Activated naive CD4-positive, alpha-beta T cell treated with anti-CD3 and anti-CD28 coated beads for 36 hours (primary cell): ENCODE measurements at regions not wholly inside any gene's neighbourhood (a gene's known extent, or its start where the extent isn't known, plus 50 kb on each side); places are given as distances from the start of the nearest gene placed in this dataset.

ENCODE experiments used
- CTCF ChIA-PET: fragments of 350-600 bp; sonication (Branson Sonifier 250); formaldehyde crosslinking; loops from one replicate; lab custom pipeline; 2021; ENCODE audit warnings: antibody characterized with exemption; lab: Charles Lee
- DNase-seq: peaks from one replicate; pipeline ENCODE4 v3.0.0-alpha.2; 2020
- H3K27ac Mint-ChIP-seq: one replicate; pipeline ENCODE4 v1.8.0; 2021; ENCODE audit warnings: mild to moderate bottlenecking, mixed read lengths
- H3K27me3 Mint-ChIP-seq: one replicate; pipeline ENCODE4 v1.8.0; 2021; ENCODE audit warnings: low read depth, mixed read lengths
- H3K36me3 Mint-ChIP-seq: one replicate; pipeline ENCODE4 v1.8.0; 2021; ENCODE audit warnings: low read depth, mixed read lengths
- H3K4me1 Mint-ChIP-seq: one replicate; pipeline ENCODE4 v1.8.0; 2021; ENCODE audit warnings: low read depth, mixed read lengths
- H3K4me3 Mint-ChIP-seq: one replicate; pipeline ENCODE4 v1.8.0; 2021; ENCODE audit warnings: mild to moderate bottlenecking, moderate library complexity, mixed read lengths
- H3K9me3 Mint-ChIP-seq: one replicate; pipeline ENCODE4 v1.8.0; 2021; ENCODE audit warnings: mixed read lengths
- intact Hi-C: fragments of 100-400 bp; cut with micrococcal nuclease; formaldehyde crosslinking; loops from one replicate; pipeline ENCODE4 v1.15.1; 2023

DNA sequence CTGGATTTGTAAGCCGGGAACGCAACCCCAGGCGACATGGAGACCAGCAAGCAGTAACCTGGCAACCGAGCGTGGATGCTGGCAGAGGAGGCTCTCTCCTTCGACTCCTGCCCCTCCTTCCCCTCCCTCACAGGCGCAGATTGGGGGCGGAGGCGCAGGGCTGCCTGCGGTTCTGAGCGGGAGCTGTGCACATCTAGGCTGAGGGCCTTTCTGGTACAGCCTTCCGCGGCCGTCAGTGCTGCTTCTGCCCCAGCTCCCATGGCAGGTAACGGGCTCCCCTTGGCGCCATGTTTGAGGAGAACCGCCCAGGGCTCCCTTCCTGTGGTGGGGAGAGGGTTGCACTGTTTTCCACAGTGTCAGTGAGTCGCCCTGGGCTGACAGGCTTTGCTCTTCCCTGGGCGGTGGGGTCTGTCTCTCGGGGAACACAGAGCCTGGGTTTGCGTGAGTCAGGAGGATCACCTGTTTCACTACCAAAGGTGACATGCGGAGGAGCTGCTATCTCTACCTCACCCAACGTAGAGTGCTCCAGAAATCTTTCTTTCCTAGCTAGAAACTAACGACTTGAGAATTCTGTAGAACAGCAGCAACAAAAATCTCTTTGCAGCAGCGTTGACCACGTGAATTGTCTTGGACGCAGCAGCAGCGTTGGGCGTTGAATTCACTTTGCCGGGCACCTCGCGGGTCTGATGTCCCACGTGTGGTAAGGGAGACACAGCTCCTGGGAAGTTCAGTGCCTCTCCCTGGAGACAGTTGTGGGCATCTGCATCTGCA, 154.8 kb upstream of the COBL start:
- peak; percentile 5 for DNase-seq

DNA sequence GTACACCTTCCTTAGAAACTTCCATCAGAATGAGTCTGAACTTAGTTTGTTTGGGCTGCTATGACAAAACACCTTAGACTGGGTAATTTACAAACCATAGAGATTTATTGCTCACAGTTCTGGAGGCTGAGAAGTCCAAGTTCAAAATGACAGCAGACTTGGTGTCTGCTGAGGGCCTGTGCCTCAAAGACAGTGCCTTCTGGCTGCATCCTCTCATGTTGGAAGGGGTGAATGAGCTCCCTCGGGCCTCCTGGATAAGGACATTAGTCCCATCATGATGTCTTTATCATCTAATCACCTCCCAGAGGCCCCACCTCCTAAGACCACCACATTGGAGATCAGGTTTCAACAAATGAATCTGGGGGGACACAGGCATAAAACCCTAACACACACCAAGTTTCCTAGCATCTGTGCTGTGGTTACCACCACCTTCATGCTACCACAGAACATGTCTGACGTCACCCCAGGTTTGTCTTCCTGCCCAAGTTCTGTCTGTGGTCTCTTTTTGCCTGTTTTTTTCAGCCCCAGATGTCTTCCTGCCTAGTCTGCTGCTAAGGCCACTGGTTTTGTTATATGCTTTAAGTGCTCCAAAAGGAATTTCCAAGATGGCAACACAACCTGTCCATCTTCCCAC, 150.9 kb upstream of the COBL start:
- intact Hi-C loops, result no loop called here
- Mint-ChIP-seq H3K36me3 (no peaks in the 10 kb centered on the region), H3K4me1 (peaks cover 9% of the 10 kb centered on the region), H3K27ac (no peak overlapping the region), H3K4me3 (no peak overlapping the region), H3K27me3 (peaks cover 7% of the 10 kb centered on the region), H3K9me3 (no peaks in the 10 kb centered on the region)
- peak; percentile 18 for DNase-seq
- CTCF ChIA-PET, result no interaction called here

More for the DNA sequence above, 154.8 kb upstream of the COBL start:
- Mint-ChIP-seq H3K36me3 (no peaks in the 10 kb centered on the region), H3K27ac (no peak overlapping the region), H3K4me3 (no peak overlapping the region), H3K9me3 (no peaks in the 10 kb centered on the region), H3K27me3 (peaks cover 13% of the 10 kb centered on the region), H3K4me1 (peaks cover 9% of the 10 kb centered on the region)
- intact Hi-C loops, result no loop called here
- CTCF ChIA-PET, result interaction anchor here (0.6 kb wide), 1 partner anchor 107 kb away, joined by 3 read pairs; no protein-coding TSS in a partner anchor

DNA sequence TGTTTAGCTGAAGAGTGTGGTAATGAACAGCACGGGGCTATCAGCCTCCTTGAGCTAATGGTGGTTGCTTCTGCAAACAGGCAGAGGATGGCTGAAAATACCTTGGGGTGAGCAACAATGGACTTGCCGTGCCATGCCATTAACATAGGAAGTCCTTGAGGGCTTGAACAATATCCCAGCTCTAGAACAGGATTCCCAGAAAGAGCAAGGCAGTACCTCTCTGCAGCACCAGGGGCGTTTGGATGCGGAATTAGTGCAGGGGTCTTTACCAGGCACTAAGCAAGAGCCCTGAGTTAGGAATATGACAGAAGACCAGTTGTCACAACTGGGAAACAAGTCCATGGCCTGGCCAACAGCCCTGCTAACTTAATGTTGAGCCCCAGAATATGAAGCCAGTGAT, 143.2 kb upstream of the COBL start:
- Mint-ChIP-seq H3K27me3 (peaks cover 2% of the 10 kb centered on the region), H3K27ac (no peak overlapping the region), H3K36me3 (no peaks in the 10 kb centered on the region), H3K4me3 (no peak overlapping the region), H3K4me1 (no peaks in the 10 kb centered on the region), H3K9me3 (no peaks in the 10 kb centered on the region)
- intact Hi-C loops, result no loop called here
- CTCF ChIA-PET, result interaction anchor here (0.7 kb wide), 1 partner anchor 1539 kb away, joined by 3 read pairs; no protein-coding TSS in a partner anchor
- no peak for DNase-seq

DNA sequence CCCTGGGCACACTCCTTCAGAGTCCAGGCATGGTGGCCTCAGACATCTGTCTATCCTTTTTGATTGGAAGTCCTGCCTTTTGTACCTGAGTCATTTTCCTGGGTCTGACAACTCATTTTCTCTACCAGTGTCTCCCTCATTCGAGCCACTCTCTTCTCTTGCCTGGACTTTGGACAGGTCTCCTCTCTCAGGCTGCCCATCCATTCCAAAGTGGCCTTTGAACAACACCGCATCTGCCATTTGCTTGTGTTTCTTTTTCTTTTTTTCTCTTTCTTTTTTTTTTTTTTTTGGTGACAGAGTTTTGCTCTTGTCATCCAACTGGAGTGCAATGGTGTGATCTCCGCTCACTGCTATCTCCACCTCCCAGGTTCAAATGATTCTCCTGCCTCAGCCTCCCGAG, 142.1 kb upstream of the COBL start:
- intact Hi-C loops, result no loop called here
- Mint-ChIP-seq H3K27ac (no peak overlapping the region), H3K4me1 (no peaks in the 10 kb centered on the region), H3K9me3 (no peaks in the 10 kb centered on the region), H3K36me3 (no peaks in the 10 kb centered on the region), H3K4me3 (no peak overlapping the region), H3K27me3 (peaks cover 2% of the 10 kb centered on the region)
- CTCF ChIA-PET, result no interaction called here
- no peak for DNase-seq

DNA sequence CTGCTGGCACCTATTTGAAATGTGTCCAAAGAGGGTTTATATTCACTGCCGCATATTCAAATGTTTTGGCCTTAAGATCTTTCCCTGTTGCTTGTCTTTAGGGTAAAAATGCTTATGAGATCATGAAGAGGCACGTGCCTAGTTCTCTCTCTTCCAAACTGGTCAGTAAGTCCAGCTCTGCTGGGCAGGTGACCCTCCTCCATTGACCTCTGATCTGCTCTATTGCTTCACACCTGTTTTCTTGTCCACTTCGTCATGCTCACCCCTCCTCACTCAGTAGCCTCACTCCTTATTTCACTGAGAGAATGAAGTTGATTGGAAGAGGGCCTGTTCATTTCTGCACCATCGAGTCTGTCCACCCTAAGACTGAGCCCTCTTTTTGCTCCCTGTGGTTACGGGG, 140.5 kb upstream of the COBL start:
- no peak overlapping the region for H3K4me3 Mint-ChIP-seq
- CTCF ChIA-PET, result no interaction called here
- intact Hi-C loops, result no loop called here
- no peaks in the 10 kb centered on the region for H3K36me3 Mint-ChIP-seq
- DNase-seq, result no peak
- no peak overlapping the region for H3K27ac Mint-ChIP-seq
- no peaks in the 10 kb centered on the region for H3K4me1 Mint-ChIP-seq
- H3K27me3 Mint-ChIP-seq, result peaks cover 2% of the 10 kb centered on the region
- H3K9me3 Mint-ChIP-seq, result no peaks in the 10 kb centered on the region

DNA sequence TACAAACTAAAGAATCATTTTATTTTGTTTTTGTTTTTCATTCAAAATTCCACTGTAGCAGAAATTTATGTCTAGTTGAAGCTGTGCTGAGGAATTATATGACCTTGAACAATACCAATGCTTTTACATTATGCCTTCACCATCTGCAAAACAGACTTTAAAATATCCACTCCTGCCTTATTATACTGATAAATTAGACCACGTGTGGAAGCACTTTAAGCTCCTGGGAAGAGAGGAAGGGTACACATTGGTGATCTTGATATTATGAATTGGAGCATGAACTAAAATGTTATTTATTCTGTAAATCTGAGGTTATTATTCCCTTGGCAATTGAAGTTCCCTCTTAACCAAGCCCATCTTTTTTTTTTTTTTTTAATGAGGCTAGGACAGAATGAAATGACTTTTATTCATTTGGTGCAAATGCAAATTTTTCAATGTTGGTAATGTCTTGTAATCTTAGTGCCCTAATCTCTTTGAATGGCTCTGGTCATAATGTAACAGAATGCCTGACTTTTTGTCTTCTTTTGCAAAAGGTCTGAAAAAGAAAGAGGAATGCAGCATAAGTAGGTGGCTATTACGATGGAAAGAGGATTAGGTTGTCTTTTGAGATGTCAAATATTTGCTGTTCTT, 139.9 kb upstream of the COBL start:
- Mint-ChIP-seq H3K4me1 (no peaks in the 10 kb centered on the region), H3K36me3 (no peaks in the 10 kb centered on the region), H3K27me3 (peaks cover 2% of the 10 kb centered on the region), H3K27ac (no peak overlapping the region), H3K4me3 (no peak overlapping the region), H3K9me3 (no peaks in the 10 kb centered on the region)
- CTCF ChIA-PET, result interaction anchor here (0.7 kb wide), 1 partner anchor 278 kb away, joined by 8 read pairs; no protein-coding TSS in a partner anchor
- intact Hi-C loops, result no loop called here
- no peak for DNase-seq

DNA sequence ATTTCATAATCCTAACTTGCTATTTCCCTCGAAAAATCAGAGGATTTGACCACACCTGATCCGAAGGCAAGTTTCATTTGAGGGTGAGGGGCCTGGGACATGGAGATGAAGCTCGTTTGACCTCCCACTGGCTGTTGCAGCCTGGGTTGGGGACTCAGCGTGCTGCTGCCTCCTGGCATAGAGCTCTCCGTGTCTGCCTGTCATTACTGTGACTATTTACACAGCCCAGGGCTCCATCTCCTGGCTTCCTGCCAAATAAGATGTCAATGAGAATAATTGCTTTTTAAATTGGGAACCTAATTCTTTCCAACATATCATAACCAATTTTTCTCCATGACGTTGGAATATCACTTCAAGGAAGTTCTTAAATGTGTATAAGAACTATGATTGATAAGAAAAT, 139.3 kb upstream of the COBL start:
- Mint-ChIP-seq H3K27ac (no peak overlapping the region), H3K4me1 (no peaks in the 10 kb centered on the region), H3K9me3 (no peaks in the 10 kb centered on the region), H3K4me3 (no peak overlapping the region), H3K27me3 (peaks cover 2% of the 10 kb centered on the region), H3K36me3 (no peaks in the 10 kb centered on the region)
- intact Hi-C loops, result no loop called here
- no peak for DNase-seq
- CTCF ChIA-PET, result interaction anchor here (0.7 kb wide), 1 partner anchor 278 kb away, joined by 8 read pairs; no protein-coding TSS in a partner anchor

DNA sequence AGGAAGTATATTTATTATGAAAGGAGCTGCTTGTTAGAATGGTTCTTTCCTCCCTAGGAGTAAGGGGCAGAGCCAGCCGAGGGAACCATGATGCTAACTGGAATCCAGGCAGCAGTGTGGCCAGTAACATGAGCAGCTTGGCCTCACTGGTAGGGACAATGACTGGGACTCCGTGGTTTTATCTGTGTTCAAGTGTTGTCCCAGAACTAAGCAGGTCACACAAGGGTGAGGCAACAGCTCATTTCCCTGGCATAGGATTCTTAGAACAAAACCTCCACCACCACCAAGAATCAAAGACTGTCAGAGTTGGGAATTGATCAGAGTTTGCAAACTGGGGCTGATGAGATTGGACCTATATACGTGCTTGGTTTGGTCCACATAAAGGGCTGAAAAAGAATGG, 138.9 kb upstream of the COBL start:
- H3K27ac Mint-ChIP-seq, result no peak overlapping the region
- CTCF ChIA-PET, result no interaction called here
- no peaks in the 10 kb centered on the region for H3K4me1 Mint-ChIP-seq
- H3K9me3 Mint-ChIP-seq, result no peaks in the 10 kb centered on the region
- H3K4me3 Mint-ChIP-seq, result no peak overlapping the region
- H3K36me3 Mint-ChIP-seq, result no peaks in the 10 kb centered on the region
- intact Hi-C loops, result no loop called here
- no peak for DNase-seq
- peaks cover 4% of the 10 kb centered on the region for H3K27me3 Mint-ChIP-seq

DNA sequence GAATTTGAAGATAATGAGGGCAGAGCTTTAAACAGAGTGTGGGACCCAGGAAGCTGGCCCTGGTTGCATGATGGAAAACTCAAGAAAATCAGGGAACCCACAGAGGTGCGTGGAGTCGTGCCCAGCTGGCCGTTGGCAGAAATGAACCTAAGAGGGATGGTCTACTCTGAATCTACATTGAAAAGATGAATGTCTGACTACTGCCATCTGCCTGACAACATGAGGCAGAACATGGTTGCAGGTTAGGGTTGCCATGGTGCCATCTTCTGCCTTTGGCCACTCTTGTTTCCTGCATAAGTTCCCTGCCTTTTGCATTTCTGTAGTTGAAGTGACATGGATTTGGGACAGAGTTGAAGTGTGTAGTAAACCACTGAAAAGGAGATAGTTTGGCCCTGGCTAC, 138.5 kb upstream of the COBL start:
- CTCF ChIA-PET, result no interaction called here
- Mint-ChIP-seq H3K36me3 (no peaks in the 10 kb centered on the region), H3K9me3 (no peaks in the 10 kb centered on the region), H3K4me1 (no peaks in the 10 kb centered on the region), H3K27ac (no peak overlapping the region), H3K27me3 (peaks cover 6% of the 10 kb centered on the region), H3K4me3 (no peak overlapping the region)
- intact Hi-C loops, result no loop called here
- no peak for DNase-seq

DNA sequence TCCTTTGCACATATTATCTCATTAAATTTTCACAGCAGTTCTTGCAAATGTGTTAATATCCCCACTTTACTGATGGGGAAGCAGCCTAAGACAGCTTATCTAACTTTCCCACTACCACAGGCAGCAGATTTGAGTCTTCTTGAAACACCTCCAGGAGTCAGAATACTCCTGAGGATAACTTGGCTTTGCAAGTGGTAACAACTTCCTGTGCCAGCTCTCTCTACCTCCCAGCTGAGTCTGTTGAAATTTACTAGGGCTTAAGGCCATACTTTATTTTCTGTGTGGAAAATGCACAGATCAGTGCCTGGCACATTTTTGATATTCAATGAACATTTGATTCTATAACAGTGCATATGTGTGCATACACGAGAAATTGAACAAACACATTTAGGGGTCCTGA, 136.1 kb upstream of the COBL start:
- H3K27ac Mint-ChIP-seq, result no peak overlapping the region
- no peaks in the 10 kb centered on the region for H3K9me3 Mint-ChIP-seq
- peaks cover 4% of the 10 kb centered on the region for H3K27me3 Mint-ChIP-seq
- H3K4me1 Mint-ChIP-seq, result no peaks in the 10 kb centered on the region
- H3K36me3 Mint-ChIP-seq, result no peaks in the 10 kb centered on the region
- CTCF ChIA-PET, result no interaction called here
- intact Hi-C loops, result no loop called here
- no peak for DNase-seq
- no peak overlapping the region for H3K4me3 Mint-ChIP-seq

DNA sequence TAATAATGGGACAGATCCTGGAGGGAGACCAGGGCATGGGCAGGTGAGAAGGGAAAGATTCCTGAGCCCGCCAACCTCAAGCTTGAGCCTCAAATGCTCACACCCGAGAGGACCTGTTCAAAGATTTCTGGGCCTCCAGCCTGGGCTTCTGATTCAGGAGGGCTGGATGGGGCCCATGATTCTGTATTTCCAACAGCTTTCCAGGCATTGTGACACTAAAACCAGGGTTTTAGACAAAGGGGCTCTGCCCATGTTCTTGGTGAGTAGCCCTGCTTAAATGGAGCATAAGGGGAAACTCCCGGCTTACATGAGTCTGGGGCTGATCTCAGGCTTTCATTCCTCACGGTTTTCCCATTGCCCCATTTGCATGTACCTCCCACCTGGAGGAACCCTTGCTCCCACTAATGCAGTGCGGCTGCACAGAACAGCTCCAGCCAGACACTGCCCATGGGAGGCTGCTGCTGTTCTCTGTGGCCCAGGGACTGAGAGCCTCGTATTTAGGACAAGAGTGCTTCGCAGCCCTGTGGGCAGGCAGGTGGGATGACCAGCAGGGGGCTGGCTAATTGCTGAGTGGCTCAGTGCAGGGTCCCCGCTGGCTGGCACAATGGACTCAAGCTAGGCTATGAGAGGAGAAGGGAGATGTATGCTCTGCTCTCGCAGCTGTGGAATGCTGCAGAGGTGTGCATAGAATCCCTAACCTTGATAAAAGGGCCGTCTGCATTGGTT, 135.3 kb upstream of the COBL start:
- CTCF ChIA-PET, result no interaction called here
- no peak for DNase-seq
- H3K9me3 Mint-ChIP-seq, result no peaks in the 10 kb centered on the region
- H3K36me3 Mint-ChIP-seq, result no peaks in the 10 kb centered on the region
- peaks cover 4% of the 10 kb centered on the region for H3K27me3 Mint-ChIP-seq
- intact Hi-C loops, result no loop called here
- H3K4me3 Mint-ChIP-seq, result no peak overlapping the region
- no peaks in the 10 kb centered on the region for H3K4me1 Mint-ChIP-seq
- H3K27ac Mint-ChIP-seq, result no peak overlapping the region

DNA sequence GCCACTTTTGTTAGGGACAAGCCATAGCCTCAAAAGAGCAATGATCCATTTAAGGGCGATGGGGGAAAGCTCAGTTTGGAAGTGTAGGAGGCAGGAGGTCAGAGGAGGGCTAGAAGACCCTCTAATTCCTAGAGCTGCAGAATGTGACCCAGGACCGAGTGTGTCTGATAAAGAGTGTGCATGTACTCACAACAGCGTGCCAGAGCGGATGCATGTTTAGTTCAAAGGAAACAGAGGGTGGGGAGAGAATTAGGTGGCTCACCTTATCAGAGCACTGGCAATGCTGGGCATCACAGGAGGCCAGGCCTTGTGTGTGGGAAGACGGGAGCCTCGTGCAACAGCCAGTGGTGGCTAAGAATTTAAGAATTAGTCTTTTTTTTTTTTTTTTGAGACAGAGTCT, 133.9 kb upstream of the COBL start:
- Mint-ChIP-seq H3K36me3 (no peaks in the 10 kb centered on the region), H3K9me3 (no peaks in the 10 kb centered on the region), H3K27ac (no peak overlapping the region), H3K4me1 (no peaks in the 10 kb centered on the region), H3K4me3 (no peak overlapping the region), H3K27me3 (peaks cover 5% of the 10 kb centered on the region)
- intact Hi-C loops, result no loop called here
- no peak for DNase-seq
- CTCF ChIA-PET, result no interaction called here
